ENCODE measurements at regions not wholly inside any gene's neighbourhood (a gene's known extent, or its start where the extent isn't known, plus 50 kb on each side); places are given as distances from the start of the nearest gene placed in this dataset.

- TF ChIP-seq, protein P1, sequence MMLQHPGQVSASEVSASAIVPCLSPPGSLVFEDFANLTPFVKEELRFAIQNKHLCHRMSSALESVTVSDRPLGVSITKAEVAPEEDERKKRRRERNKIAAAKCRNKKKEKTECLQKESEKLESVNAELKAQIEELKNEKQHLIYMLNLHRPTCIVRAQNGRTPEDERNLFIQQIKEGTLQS (IDR thresholded peaks at IDR 0.05): no peak
- TF ChIP-seq CTCF (IDR thresholded peaks at IDR 0.05; ENCODE audit: low read depth, low read length, missing input control): no peak
These were observed 103.0 kb upstream of the TAPT1 start for GRCh38 chr4:16329125-16329796.
